ENCODE measurements at regions not wholly inside any gene's neighbourhood (a gene's known extent, or its start where the extent isn't known, plus 50 kb on each side); places are given as distances from the start of the nearest gene placed in this dataset.
A peak's percentile ranks its signal among the peaks of the same experiment; 100 is the strongest.

DNA sequence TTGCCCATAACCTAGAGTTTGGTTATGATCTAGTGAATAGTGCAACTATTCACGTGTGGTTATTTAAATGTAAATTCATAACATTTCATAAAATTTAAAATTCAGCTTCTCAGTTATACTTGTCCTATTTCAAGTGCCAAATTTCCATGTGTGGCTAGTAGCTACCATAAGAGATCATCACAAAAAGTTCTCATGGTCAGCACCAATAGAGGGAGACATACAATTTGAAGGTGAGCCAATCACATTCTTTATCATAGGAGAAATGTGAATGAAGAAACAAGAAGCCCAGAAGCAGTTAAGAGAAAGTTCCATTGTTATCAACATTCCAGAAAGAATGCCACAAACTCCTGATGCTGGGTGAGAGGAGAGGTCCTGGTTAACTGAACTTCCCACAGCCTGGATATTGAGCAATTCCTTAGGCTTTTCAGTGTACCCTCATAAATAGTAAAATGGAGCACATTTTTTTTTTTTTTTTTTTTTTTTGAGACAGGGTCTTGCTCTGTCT is 892.9 kb upstream of the USP15 start:
- no peak for TF ChIP-seq FOSL1 (IDR thresholded peaks at IDR 0.05; ENCODE audit: low read depth)
- no peak for TF ChIP-seq POLR2A (IDR thresholded peaks at IDR 0.05; ENCODE audit: borderline replicate concordance, extremely low read depth, insufficient read depth, insufficient read length)
- TF ChIP-seq, protein P1, sequence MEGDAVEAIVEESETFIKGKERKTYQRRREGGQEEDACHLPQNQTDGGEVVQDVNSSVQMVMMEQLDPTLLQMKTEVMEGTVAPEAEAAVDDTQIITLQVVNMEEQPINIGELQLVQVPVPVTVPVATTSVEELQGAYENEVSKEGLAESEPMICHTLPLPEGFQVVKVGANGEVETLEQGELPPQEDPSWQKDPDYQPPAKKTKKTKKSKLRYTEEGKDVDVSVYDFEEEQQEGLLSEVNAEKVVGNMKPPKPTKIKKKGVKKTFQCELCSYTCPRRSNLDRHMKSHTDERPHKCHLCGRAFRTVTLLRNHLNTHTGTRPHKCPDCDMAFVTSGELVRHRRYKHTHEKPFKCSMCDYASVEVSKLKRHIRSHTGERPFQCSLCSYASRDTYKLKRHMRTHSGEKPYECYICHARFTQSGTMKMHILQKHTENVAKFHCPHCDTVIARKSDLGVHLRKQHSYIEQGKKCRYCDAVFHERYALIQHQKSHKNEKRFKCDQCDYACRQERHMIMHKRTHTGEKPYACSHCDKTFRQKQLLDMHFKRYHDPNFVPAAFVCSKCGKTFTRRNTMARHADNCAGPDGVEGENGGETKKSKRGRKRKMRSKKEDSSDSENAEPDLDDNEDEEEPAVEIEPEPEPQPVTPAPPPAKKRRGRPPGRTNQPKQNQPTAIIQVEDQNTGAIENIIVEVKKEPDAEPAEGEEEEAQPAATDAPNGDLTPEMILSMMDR (IDR thresholded peaks at IDR 0.05 in 2 of 3, conservative IDR thresholded peaks at IDR 0.05 in 1 of 3; ENCODE audit: borderline replicate concordance in 1 of 3, insufficient read depth in 1 of 3, low read depth in 2 of 3, low read length in 2 of 3), result peak in 1 of 3 experiments; percentile 10; a peak in 1 of 6 replicates
- TF ChIP-seq CEBPB (IDR thresholded peaks at IDR 0.05; ENCODE audit: low read depth), result no peak
- TF ChIP-seq SIN3A (IDR thresholded peaks at IDR 0.05; ENCODE audit: low read depth), result no peak
- no peak for TF ChIP-seq ZFX (IDR thresholded peaks at IDR 0.05)
- TF ChIP-seq YY1 (IDR thresholded peaks at IDR 0.05; ENCODE audit: extremely low read depth, insufficient replicate concordance, low read depth, low read length), result no peak
- TF ChIP-seq, protein P2, sequence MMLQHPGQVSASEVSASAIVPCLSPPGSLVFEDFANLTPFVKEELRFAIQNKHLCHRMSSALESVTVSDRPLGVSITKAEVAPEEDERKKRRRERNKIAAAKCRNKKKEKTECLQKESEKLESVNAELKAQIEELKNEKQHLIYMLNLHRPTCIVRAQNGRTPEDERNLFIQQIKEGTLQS (IDR thresholded peaks at IDR 0.05), result no peak
- no peak for TF ChIP-seq RAD21 (IDR thresholded peaks at IDR 0.05; ENCODE audit: low read depth)
- no peak for TF ChIP-seq EZH2 (IDR thresholded peaks at IDR 0.05)
- no peak for TF ChIP-seq EGR1 (IDR thresholded peaks at IDR 0.05; ENCODE audit: low read depth)
- TF ChIP-seq, protein P3, sequence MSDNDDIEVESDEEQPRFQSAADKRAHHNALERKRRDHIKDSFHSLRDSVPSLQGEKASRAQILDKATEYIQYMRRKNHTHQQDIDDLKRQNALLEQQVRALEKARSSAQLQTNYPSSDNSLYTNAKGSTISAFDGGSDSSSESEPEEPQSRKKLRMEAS (IDR thresholded peaks at IDR 0.05), result no peak
